ENCODE measurements at regions not wholly inside any gene's neighbourhood (a gene's known extent, or its start where the extent isn't known, plus 50 kb on each side); places are given as distances from the start of the nearest gene placed in this dataset.
"Not testable (repeated sequence)": the region's sequence is repeated elsewhere in the genome, so short reads cannot be mapped to it uniquely, and the experiment has no call there.

GRCh38 chr4:162865102-162865501, 301.6 kb downstream of the NAF1 start:
- TF ChIP-seq CTCF (IDR thresholded peaks at IDR 0.05) (no peak), POLR2A (IDR thresholded peaks at IDR 0.05) (no peak)
- Histone ChIP-seq H3K36me3 (no peaks in the 10 kb centered on the region), H3K27me3 (no peaks in the 10 kb centered on the region), H3K4me1 (no peaks in the 10 kb centered on the region), H3K9me3 (peaks cover 0 to 10% (median 0%) of the 10 kb centered on the region in 12 donors), H3K27ac (no peak overlapping the region), H3K4me3 (no peak overlapping the region)
- ATAC-seq (no peak), DNase-seq (no peak)
- 66 to 81% (median 67%) methylated on average over 2 of the region's 2 CpGs for WGBS, 4 donors
- intact Hi-C loops (cut with DNase I), result no loop called here

GRCh38 chr4:162853788-162854187, 312.9 kb downstream of the NAF1 start:
- DNase-seq, result no peak
- WGBS, 4 donors, result 49 to 61% (median 53%) methylated on average over 3 of the region's 3 CpGs
- no peak for ATAC-seq
- no peaks in the 10 kb centered on the region for H3K27me3 ChIP-seq
- no peaks in the 10 kb centered on the region for H3K36me3 ChIP-seq
- no peak overlapping the region for H3K4me3 ChIP-seq
- no peaks in the 10 kb centered on the region for H3K4me1 ChIP-seq
- no peak overlapping the region for H3K27ac ChIP-seq
- no peak for TF ChIP-seq POLR2A (IDR thresholded peaks at IDR 0.05)
- TF ChIP-seq CTCF (IDR thresholded peaks at IDR 0.05), result no peak
- intact Hi-C loops (cut with DNase I), result no loop called here
- no peaks in the 10 kb centered on the region for H3K9me3 ChIP-seq

GRCh38 chr4:162852642-162853041, 314.0 kb downstream of the NAF1 start:
- H3K4me3 ChIP-seq, result no peak overlapping the region
- intact Hi-C loops (cut with DNase I), result no loop called here
- ATAC-seq (no peak), DNase-seq (no peak)
- no peaks in the 10 kb centered on the region for H3K36me3 ChIP-seq
- 74 to 82% (median 79%) methylated on average over 4 of the region's 4 CpGs for WGBS, 4 donors
- no peak overlapping the region for H3K27ac ChIP-seq
- H3K27me3 ChIP-seq, result no peaks in the 10 kb centered on the region
- H3K9me3 ChIP-seq, result no peaks in the 10 kb centered on the region
- no peaks in the 10 kb centered on the region for H3K4me1 ChIP-seq
- TF ChIP-seq CTCF (IDR thresholded peaks at IDR 0.05) (no peak), POLR2A (IDR thresholded peaks at IDR 0.05) (no peak)

- H3K36me3 ChIP-seq; H3K4me1 ChIP-seq; DNase-seq; H3K4me3 ChIP-seq; ATAC-seq; H3K27me3 ChIP-seq; intact Hi-C loops (cut with DNase I); H3K9me3 ChIP-seq; H3K27ac ChIP-seq: not testable (repeated sequence)
- WGBS, 4 donors, result 87 to 89% (median 88%) methylated on average over 6 of the region's 6 CpGs
Observed at GRCh38 chr4:162851241-162851758, 315.4 kb downstream of the NAF1 start.

- H3K27ac ChIP-seq, result no peak overlapping the region
- H3K27me3 ChIP-seq, result no peaks in the 10 kb centered on the region
- TF ChIP-seq CTCF (IDR thresholded peaks at IDR 0.05), result no peak
- no peak for TF ChIP-seq POLR2A (IDR thresholded peaks at IDR 0.05)
- ATAC-seq, result no peak
- H3K36me3 ChIP-seq, result no peaks in the 10 kb centered on the region
- DNase-seq, result no peak
- no peaks in the 10 kb centered on the region for H3K9me3 ChIP-seq
- no peaks in the 10 kb centered on the region for H3K4me1 ChIP-seq
- intact Hi-C loops (cut with DNase I), result no loop called here
- no peak overlapping the region for H3K4me3 ChIP-seq
Observed at GRCh38 chr4:162849937-162850336, 316.8 kb downstream of the NAF1 start.
